ENCODE measurements at regions not wholly inside any gene's neighbourhood (a gene's known extent, or its start where the extent isn't known, plus 50 kb on each side); places are given as distances from the start of the nearest gene placed in this dataset.

GRCh38 chr5:117488976-117489500 is 914.4 kb upstream of the SEMA6A start:
- H3K4me3 ChIP-seq (ENCODE audit: control insufficient read depth in 2 of 3, extremely low read depth in 1 of 3, insufficient read depth in 2 of 3, low read depth in 1 of 3, low read length in 3 of 3) = no peak overlapping the region
- H3K9ac ChIP-seq (ENCODE audit: control insufficient read depth, extremely low read depth, insufficient read depth, low read length) = no peak overlapping the region
- TF ChIP-seq EZH2 (IDR thresholded peaks at IDR 0.05; ENCODE audit: low read length) = no peak
- TF ChIP-seq, protein P1, sequence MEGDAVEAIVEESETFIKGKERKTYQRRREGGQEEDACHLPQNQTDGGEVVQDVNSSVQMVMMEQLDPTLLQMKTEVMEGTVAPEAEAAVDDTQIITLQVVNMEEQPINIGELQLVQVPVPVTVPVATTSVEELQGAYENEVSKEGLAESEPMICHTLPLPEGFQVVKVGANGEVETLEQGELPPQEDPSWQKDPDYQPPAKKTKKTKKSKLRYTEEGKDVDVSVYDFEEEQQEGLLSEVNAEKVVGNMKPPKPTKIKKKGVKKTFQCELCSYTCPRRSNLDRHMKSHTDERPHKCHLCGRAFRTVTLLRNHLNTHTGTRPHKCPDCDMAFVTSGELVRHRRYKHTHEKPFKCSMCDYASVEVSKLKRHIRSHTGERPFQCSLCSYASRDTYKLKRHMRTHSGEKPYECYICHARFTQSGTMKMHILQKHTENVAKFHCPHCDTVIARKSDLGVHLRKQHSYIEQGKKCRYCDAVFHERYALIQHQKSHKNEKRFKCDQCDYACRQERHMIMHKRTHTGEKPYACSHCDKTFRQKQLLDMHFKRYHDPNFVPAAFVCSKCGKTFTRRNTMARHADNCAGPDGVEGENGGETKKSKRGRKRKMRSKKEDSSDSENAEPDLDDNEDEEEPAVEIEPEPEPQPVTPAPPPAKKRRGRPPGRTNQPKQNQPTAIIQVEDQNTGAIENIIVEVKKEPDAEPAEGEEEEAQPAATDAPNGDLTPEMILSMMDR (optimal IDR thresholded peaks at IDR 0.05 in 1 of 3, IDR thresholded peaks at IDR 0.05 in 1 of 3, conservative IDR thresholded peaks at IDR 0.05 in 1 of 3; ENCODE audit: extremely low read depth in 1 of 3, insufficient read depth in 2 of 3, low read length in 3 of 3) = no peak
- H4K20me1 ChIP-seq (ENCODE audit: control insufficient read depth, extremely low read depth, insufficient read depth, low read length) = no peaks in the 10 kb centered on the region
- dilution Hi-C loops (cut with MboI; ENCODE audit: extremely low pct_ligation_motif_present, low sequenced_read_pairs) = no loop called here
- no peaks in the 10 kb centered on the region for H3K4me1 ChIP-seq (ENCODE audit: control insufficient read depth, extremely low read depth, insufficient read depth, low read length)
- FAIRE-seq (no peak), DNase-seq (ENCODE audit: low read depth, low spot score) (no peak)
- H2AFZ ChIP-seq (ENCODE audit: control insufficient read depth, low read length) = no peak overlapping the region
- no peaks in the 10 kb centered on the region for H3K9me1 ChIP-seq (ENCODE audit: control insufficient read depth, extremely low read depth, insufficient read depth, low read length)
- H3K36me3 ChIP-seq (ENCODE audit: control insufficient read depth in 2 of 2, extremely low read depth in 1 of 2, insufficient read depth in 2 of 2, low read length in 2 of 2) = no peaks in the 10 kb centered on the region
- no peaks in the 10 kb centered on the region for H3K79me2 ChIP-seq (ENCODE audit: control insufficient read depth, insufficient read depth, low read length)
- no peaks in the 10 kb centered on the region for H3K27me3 ChIP-seq (ENCODE audit: control insufficient read depth, extremely low read depth, insufficient read depth, low read length)
- no peaks in the 10 kb centered on the region for H3K9me3 ChIP-seq (ENCODE audit: control insufficient read depth, low read depth, low read length)
- no peak overlapping the region for H3K27ac ChIP-seq (ENCODE audit: control insufficient read depth, insufficient read depth, low read length)
- H3K4me2 ChIP-seq (ENCODE audit: control insufficient read depth, extremely low read depth, insufficient read depth, low read depth, low read length) = no peak overlapping the region

DNA sequence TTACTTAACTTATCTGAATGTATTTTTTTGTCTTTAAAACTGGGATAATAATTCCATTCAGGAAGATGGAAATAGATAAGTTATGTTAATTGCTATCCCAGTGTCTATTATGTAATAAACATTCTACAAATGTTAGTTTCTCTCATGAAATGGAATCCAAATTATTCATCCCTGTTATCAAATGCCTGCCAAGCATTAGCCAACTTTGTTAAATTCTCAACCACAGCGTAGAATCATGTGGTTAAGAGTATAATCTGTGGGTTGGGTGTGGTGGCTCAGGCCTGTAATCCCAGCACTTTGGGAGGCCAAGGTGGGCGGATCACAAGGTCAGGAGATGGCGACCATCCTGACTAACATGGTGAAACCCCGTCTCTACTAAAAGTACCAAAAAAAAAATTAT is 912.9 kb upstream of the SEMA6A start:
- H3K27me3 ChIP-seq (ENCODE audit: control insufficient read depth, extremely low read depth, insufficient read depth, low read length) = no peaks in the 10 kb centered on the region
- no peak overlapping the region for H3K4me3 ChIP-seq (ENCODE audit: control insufficient read depth in 2 of 3, extremely low read depth in 1 of 3, insufficient read depth in 2 of 3, low read depth in 1 of 3, low read length in 3 of 3)
- no peak overlapping the region for H3K4me2 ChIP-seq (ENCODE audit: control insufficient read depth, extremely low read depth, insufficient read depth, low read depth, low read length)
- dilution Hi-C loops (cut with MboI; ENCODE audit: extremely low pct_ligation_motif_present, low sequenced_read_pairs) = no loop called here
- no peaks in the 10 kb centered on the region for H3K4me1 ChIP-seq (ENCODE audit: control insufficient read depth, extremely low read depth, insufficient read depth, low read length)
- no peak overlapping the region for H2AFZ ChIP-seq (ENCODE audit: control insufficient read depth, low read length)
- FAIRE-seq = no peak
- H3K9ac ChIP-seq (ENCODE audit: control insufficient read depth, extremely low read depth, insufficient read depth, low read length) = no peak overlapping the region
- TF ChIP-seq, protein P1 (optimal IDR thresholded peaks at IDR 0.05 in 1 of 3, IDR thresholded peaks at IDR 0.05 in 1 of 3, conservative IDR thresholded peaks at IDR 0.05 in 1 of 3; ENCODE audit: extremely low read depth in 1 of 3, insufficient read depth in 2 of 3, low read length in 3 of 3) = no peak
- TF ChIP-seq EZH2 (IDR thresholded peaks at IDR 0.05; ENCODE audit: low read length) = no peak
- H3K9me3 ChIP-seq (ENCODE audit: control insufficient read depth, low read depth, low read length) = no peaks in the 10 kb centered on the region
- no peaks in the 10 kb centered on the region for H4K20me1 ChIP-seq (ENCODE audit: control insufficient read depth, extremely low read depth, insufficient read depth, low read length)
- no peaks in the 10 kb centered on the region for H3K36me3 ChIP-seq (ENCODE audit: control insufficient read depth in 2 of 2, extremely low read depth in 1 of 2, insufficient read depth in 2 of 2, low read length in 2 of 2)
- no peak overlapping the region for H3K27ac ChIP-seq (ENCODE audit: control insufficient read depth, insufficient read depth, low read length)
- H3K9me1 ChIP-seq (ENCODE audit: control insufficient read depth, extremely low read depth, insufficient read depth, low read length) = no peaks in the 10 kb centered on the region
- no peaks in the 10 kb centered on the region for H3K79me2 ChIP-seq (ENCODE audit: control insufficient read depth, insufficient read depth, low read length)
- DNase-seq (ENCODE audit: low read depth, low spot score) = no peak

Data from keratinocyte (primary cell).